Cardiac septum (tissue), 1 donor: ENCODE measurements at regions not wholly inside any gene's neighbourhood (a gene's known extent, or its start where the extent isn't known, plus 50 kb on each side); places are given as distances from the start of the nearest gene placed in this dataset.

ENCODE experiments used
- DNase-seq: peaks from one replicate; pipeline ENCODE4 v3.0.0-alpha.2; 2020; ENCODE audit warnings: low spot score
- intact Hi-C: fragments of 100-400 bp; cut with DNase I; formaldehyde crosslinking; loops from one replicate; pipeline ENCODE4 v1.14.0; 2022
- donor health status: DM: no; HTN: no; CAD: no.

- no peak for DNase-seq
- intact Hi-C loops: no loop called here
Measured at GRCh38 chr21:26784974-26785373, 60.2 kb downstream of the ADAMTS1 start.

GRCh38 chr21:26783466-26784195, 61.6 kb downstream of the ADAMTS1 start:
- intact Hi-C loops: no loop called here
- no peak for DNase-seq

- DNase-seq: no peak
- intact Hi-C loops: no loop called here
Measured at GRCh38 chr21:26782747-26783146, 62.5 kb downstream of the ADAMTS1 start.

GRCh38 chr21:26782331-26782730, 62.9 kb downstream of the ADAMTS1 start:
- intact Hi-C loops: no loop called here
- no peak for DNase-seq

- intact Hi-C loops: no loop called here
- DNase-seq: no peak
Measured at GRCh38 chr21:26781331-26781730, 63.9 kb downstream of the ADAMTS1 start.

GRCh38 chr21:26777166-26777565, 68.0 kb downstream of the ADAMTS1 start:
- DNase-seq: no peak
- intact Hi-C loops: no loop called here

GRCh38 chr21:26776310-26777021, 68.7 kb downstream of the ADAMTS1 start:
- intact Hi-C loops: no loop called here

GRCh38 chr21:26773058-26773457, 72.2 kb downstream of the ADAMTS1 start:
- intact Hi-C loops: no loop called here

More at GRCh38 chr21:26776310-26777021, 68.7 kb downstream of the ADAMTS1 start:
- DNase-seq: no peak

GRCh38 chr21:26769613-26770188, 75.5 kb downstream of the ADAMTS1 start:
- no peak for DNase-seq
- intact Hi-C loops: loop anchor here (2.0 to 10.0 kb wide), 3 partner anchors 75 to 1975 kb away; partner anchors contain the start of gene ADAMTS1

More at GRCh38 chr21:26773058-26773457, 72.2 kb downstream of the ADAMTS1 start:
- DNase-seq: no peak

- DNase-seq: no peak
- intact Hi-C loops: loop anchor here (10.0 kb wide), 2 partner anchors 938 to 1978 kb away; no protein-coding TSS in a partner anchor
Measured at GRCh38 chr21:26766826-26767325, 78.3 kb downstream of the ADAMTS1 start.

- no peak for DNase-seq
Measured at GRCh38 chr21:26761174-26761915, 83.9 kb downstream of the ADAMTS1 start.

GRCh38 chr21:26759731-26760130, 85.5 kb downstream of the ADAMTS1 start:
- intact Hi-C loops: loop anchor here (10.0 kb wide), 2 partner anchors 945 to 1985 kb away; no protein-coding TSS in a partner anchor
- DNase-seq: no peak

More at GRCh38 chr21:26761174-26761915, 83.9 kb downstream of the ADAMTS1 start:
- intact Hi-C loops: loop anchor here (10.0 kb wide), 2 partner anchors 943 to 1983 kb away; no protein-coding TSS in a partner anchor

GRCh38 chr21:26758083-26758880, 86.9 kb downstream of the ADAMTS1 start:
- no peak for DNase-seq
- intact Hi-C loops: no loop called here

- DNase-seq: no peak
- intact Hi-C loops: no loop called here
Measured at GRCh38 chr21:26756491-26757159, 88.6 kb downstream of the ADAMTS1 start.

- no peak for DNase-seq
- intact Hi-C loops: no loop called here
Measured at GRCh38 chr21:26754853-26755252, 90.4 kb downstream of the ADAMTS1 start.

GRCh38 chr21:26753822-26754221, 91.4 kb downstream of the ADAMTS1 start:
- intact Hi-C loops: no loop called here
- no peak for DNase-seq

GRCh38 chr21:26752849-26753248, 92.4 kb downstream of the ADAMTS1 start:
- intact Hi-C loops: no loop called here
- no peak for DNase-seq

- intact Hi-C loops: no loop called here
- no peak for DNase-seq
Measured at GRCh38 chr21:26751305-26751704, 93.9 kb downstream of the ADAMTS1 start.
